BJ (cell line): ENCODE measurements at regions not wholly inside any gene's neighbourhood (a gene's known extent, or its start where the extent isn't known, plus 50 kb on each side); places are given as distances from the start of the nearest gene placed in this dataset.

Experiments used
- CTCF ChIA-PET: fragments of 350-600 bp; formaldehyde crosslinking; extraction: SDS; loops from one replicate; lab custom pipeline; 2021; ENCODE audit warnings: antibody characterized with exemption, inconsistent platforms; lab: Yijun Ruan, JAX
- POLR2A ChIA-PET: fragments of 300-600 bp; sonication (Branson Sonifier 250); formaldehyde crosslinking; extraction: SDS; loops from one replicate; lab custom pipeline; 2021; ENCODE audit warnings: antibody characterized with exemption; lab: Charles Lee
- DNase-seq: peaks from one replicate; pipeline ENCODE4 v3.0.0-alpha.2; 2011; ENCODE audit warnings: low read depth
- H3K27me3 ChIP-seq: 2 replicates; pipeline ENCODE4 v1.6.0; 2011; ENCODE audit warnings: low read length; ENCODE audit not compliant: control insufficient read depth, insufficient read depth
- H3K36me3 ChIP-seq: 2 replicates; pipeline ENCODE4 v1.5.1; 2011; ENCODE audit warnings: low read length; ENCODE audit not compliant: control insufficient read depth, insufficient read depth
- H3K4me3 ChIP-seq: 2 replicates; pipeline ENCODE4 v1.5.1; 2011; ENCODE audit warnings: low read depth, mild to moderate bottlenecking, control low read depth, low read length
- TF ChIP-seq, protein P1 (sequence below): IDR thresholded peaks from 2 replicates; pipeline ENCODE4 v1.5.1; 2011; ENCODE audit warnings: low read depth, mild to moderate bottlenecking, control low read depth, inconsistent platforms, low read length, moderate library complexity; ENCODE audit not compliant: insufficient read depth

DNA sequence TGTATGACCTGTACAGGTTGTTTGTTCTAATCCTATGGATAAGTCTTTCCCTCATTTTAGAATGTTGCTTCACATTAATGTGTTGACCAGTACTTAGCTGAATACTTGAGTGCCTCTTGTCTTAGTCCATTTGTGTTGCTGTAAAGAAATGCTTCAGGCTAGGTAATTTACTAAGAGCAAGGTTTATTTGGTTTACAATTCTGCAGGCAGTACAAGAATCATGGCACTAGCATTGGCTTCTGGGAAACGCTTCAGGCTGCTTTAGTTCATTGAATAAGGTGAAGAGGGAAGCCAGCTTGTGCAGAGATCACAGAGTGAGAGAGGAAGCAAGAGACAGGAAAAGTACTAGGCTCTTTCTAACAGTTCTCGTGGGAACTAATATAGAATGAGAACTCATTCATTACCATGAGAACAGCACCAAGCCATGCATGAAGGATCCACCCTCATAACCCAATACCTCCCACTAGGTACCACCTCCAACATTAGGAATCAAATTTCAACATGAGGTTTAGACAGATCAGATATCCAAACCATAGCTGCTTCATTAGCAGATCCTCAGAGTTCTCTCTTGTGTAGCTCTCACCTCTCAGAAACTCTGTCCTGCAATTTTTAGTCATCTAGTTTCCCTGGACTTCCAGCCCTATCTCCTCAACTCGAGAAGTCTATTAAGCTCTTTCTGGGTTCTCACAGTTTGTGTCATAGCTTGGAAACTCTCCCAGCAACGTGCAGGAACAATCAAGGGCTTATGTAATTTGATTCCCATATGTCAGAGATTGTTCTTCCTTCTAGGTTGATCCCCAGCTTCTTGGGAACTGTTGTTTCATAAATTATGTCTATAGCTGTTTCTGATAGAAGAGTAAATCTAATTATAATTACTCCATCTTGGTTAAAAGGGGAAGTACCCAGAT, 2082.3 kb upstream of the CELF4 start:
- Histone ChIP-seq H3K27me3 (no peaks in the 10 kb centered on the region), H3K36me3 (no peaks in the 10 kb centered on the region), H3K4me3 (no peak overlapping the region)
- ChIA-PET POLR2A (interaction anchor here (0.8 kb wide), 1 partner anchor 23 kb away, joined by 5 read pairs; no protein-coding TSS in a partner anchor), CTCF (interaction anchor here (0.8 kb wide), 1 partner anchor 12 kb away, joined by 3 read pairs; no protein-coding TSS in a partner anchor)
- peak; percentile 50 for DNase-seq
- TF ChIP-seq, protein P1, sequence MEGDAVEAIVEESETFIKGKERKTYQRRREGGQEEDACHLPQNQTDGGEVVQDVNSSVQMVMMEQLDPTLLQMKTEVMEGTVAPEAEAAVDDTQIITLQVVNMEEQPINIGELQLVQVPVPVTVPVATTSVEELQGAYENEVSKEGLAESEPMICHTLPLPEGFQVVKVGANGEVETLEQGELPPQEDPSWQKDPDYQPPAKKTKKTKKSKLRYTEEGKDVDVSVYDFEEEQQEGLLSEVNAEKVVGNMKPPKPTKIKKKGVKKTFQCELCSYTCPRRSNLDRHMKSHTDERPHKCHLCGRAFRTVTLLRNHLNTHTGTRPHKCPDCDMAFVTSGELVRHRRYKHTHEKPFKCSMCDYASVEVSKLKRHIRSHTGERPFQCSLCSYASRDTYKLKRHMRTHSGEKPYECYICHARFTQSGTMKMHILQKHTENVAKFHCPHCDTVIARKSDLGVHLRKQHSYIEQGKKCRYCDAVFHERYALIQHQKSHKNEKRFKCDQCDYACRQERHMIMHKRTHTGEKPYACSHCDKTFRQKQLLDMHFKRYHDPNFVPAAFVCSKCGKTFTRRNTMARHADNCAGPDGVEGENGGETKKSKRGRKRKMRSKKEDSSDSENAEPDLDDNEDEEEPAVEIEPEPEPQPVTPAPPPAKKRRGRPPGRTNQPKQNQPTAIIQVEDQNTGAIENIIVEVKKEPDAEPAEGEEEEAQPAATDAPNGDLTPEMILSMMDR = no peak

DNA sequence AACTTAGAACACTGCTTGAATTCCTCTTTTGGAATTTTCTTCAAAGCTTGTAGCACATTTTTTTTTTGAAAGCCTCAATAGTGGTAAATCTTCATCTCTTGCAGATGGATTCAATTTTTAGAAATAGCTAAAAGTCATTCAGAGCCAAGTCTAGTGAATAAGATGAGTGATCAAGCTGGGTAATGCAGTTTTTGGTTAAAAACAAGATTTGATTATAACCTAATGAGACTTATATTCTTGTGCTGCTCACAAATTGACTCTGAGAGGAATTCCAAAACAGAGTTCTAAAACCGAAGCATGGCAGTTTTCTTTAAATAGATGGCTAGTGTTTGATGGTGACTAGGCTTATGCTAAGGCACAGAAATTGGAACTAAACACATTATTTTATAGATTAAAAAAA, 2072.6 kb upstream of the CELF4 start:
- Histone ChIP-seq H3K36me3 (no peaks in the 10 kb centered on the region), H3K4me3 (no peak overlapping the region), H3K27me3 (no peaks in the 10 kb centered on the region)
- no peak for DNase-seq
- ChIA-PET POLR2A (no interaction called here), CTCF (no interaction called here)
- TF ChIP-seq, protein P1 = no peak

DNA sequence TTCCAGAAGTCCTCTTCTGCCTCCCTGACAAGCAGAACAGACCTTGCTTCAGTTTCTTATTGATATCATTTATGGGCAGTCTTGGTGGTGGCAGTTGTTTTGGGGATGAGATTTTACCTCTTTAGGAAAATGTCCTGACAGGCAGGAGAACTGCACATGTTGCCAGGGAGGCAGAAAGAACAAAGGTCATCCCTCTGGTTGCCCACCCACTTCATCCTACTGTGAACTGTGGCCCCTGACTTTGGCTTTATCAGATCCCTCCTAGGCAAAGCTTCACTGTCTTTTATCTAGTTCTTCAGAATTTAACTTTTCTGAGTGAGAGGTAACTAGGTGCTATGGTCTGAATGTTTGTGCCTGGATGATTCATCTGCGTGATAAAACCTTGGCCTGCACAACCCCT, 2071.3 kb upstream of the CELF4 start:
- no peaks in the 10 kb centered on the region for H3K27me3 ChIP-seq
- DNase-seq = no peak
- ChIA-PET POLR2A (no interaction called here), CTCF (no interaction called here)
- TF ChIP-seq, protein P1 = no peak
- H3K4me3 ChIP-seq = no peak overlapping the region
- no peaks in the 10 kb centered on the region for H3K36me3 ChIP-seq

DNA sequence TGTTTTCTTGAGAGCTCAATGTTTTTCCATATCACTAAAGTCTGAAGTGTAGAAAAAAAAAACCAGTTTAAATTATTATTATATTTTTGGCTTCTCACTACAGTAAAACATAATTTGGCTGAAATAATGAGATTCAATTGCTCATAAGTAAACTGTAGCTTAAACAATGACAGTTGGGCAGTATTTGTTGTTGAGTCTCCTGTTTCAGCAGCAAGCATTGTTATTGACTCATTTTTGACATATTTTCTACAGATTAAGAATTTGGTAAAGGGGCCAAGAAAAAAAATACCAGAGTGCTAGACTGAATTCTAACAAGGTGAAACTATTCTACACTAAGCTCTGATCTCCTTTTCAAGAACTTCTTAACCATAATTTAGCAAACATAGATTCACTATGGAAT, 2070.4 kb upstream of the CELF4 start:
- Histone ChIP-seq H3K27me3 (no peaks in the 10 kb centered on the region), H3K4me3 (no peak overlapping the region), H3K36me3 (no peaks in the 10 kb centered on the region)
- POLR2A ChIA-PET = no interaction called here
- DNase-seq = no peak
- CTCF ChIA-PET = interaction anchor here (1.1 kb wide), 1 partner anchor 12 kb away, joined by 3 read pairs; no protein-coding TSS in a partner anchor
- TF ChIP-seq, protein P1 = no peak

DNA sequence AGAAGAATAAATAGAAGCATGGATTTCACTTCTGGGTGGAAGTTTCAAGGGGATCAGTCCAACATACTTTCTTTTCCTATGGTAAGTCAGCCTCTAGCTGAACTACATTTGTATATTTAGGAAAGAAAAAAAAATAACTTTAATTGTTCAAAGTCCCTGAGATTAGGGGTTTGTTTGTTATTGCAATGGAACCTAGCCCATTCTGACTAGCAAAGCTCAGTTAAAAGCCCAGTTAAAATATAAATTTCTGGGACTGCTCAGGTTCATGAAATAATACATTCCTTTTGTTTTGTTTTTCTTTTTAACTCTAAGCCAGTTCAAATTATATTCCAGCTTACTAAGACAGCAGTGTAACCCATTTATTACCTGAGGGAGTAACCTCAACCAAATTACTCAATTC, 2069.6 kb upstream of the CELF4 start:
- no peak for DNase-seq
- TF ChIP-seq, protein P1 = no peak
- ChIA-PET CTCF (interaction anchor here (1.1 kb wide), 1 partner anchor 13 kb away, joined by 3 read pairs; no protein-coding TSS in a partner anchor), POLR2A (no interaction called here)
- Histone ChIP-seq H3K27me3 (no peaks in the 10 kb centered on the region), H3K36me3 (no peaks in the 10 kb centered on the region), H3K4me3 (no peak overlapping the region)
